HG02884 (cell line): ENCODE measurements at regions not wholly inside any gene's neighbourhood (a gene's known extent, or its start where the extent isn't known, plus 50 kb on each side); places are given as distances from the start of the nearest gene placed in this dataset.
"Not testable (repeated sequence)": the region's sequence is repeated elsewhere in the genome, so short reads cannot be mapped to it uniquely, and the experiment has no call there.

Experiments
- ATAC-seq: cut with Tn5 transposase; IDR thresholded peaks from one replicate; pipeline ENCODE4 v1.9.1; 2021; ENCODE audit warnings: mild to moderate bottlenecking, moderate library complexity; ENCODE audit not compliant: unreplicated experiment

DNA sequence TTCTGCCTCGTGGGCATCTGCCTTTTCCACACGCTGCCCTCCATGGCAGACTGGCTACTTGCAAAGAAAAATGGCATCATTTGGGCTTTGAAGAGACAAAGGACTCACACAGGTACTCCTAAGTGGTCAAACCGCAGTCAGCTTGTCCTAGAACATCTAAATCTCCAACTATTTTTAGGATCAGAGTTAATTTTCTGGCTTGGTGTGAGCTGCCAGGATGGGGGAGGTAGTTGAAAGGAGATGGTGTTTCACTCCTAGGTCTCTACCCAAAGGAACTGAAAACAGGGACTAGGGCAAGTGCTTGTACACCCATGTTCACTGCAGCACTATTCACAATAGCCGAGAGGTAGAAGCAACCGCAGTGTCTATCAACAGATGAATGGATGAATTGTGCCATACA, 107.9 kb upstream of the ATL2 start:
- ATAC-seq: no peak

DNA sequence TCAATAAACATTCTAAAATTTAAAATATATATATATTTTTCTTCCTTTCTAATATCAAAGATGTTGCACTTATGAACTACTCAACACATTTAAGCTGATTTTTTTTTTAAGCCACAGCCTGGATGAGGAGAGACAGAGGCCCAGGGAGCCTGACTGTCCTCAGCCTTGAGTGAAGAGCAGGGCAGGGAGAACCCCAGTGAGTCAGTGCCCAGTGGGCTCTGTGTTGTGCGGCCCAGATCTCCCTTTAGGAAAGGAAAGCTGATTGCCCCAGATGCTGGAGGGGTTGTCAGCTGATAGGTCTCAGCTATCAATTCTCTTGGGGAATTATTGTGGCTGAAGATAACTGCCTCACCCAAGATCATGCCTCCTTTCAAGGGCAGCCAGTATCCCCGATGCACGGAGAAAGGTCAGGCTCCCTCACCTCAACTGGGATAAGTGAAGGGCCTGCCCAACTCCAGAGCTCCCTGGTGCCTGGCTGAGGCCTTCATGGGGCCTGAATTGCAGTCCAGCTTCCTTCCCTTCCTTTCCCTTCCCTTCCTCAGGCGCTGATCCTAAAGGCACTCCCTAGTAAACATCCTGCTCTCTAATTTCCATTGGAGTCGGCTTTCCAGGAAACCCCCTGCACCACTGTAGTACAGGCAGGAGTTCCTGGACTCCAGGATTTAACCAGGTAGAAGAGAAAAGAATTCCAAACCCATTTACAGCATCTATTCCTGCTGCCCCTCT, 106.9 kb upstream of the ATL2 start:
- no peak for ATAC-seq

DNA sequence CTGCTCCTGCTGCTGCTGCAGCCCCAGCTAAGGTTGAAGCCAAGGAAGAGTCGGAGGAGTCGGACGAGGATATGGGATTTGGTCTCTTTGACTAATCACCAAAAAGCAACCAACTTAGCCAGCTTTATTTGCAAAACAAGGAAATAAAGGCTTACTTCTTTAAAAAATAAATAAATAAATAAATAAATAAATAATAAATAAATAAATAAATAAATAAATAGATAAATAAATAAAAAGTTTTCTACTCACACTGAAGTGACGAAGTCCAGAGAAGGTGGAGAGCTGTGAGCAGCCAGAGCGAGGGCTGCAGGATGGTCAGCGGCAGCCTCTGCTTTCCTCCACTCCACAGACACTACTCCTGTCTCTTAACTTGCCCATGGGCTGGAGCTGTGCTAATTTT, 105.6 kb upstream of the ATL2 start:
- ATAC-seq: not testable (repeated sequence)

DNA sequence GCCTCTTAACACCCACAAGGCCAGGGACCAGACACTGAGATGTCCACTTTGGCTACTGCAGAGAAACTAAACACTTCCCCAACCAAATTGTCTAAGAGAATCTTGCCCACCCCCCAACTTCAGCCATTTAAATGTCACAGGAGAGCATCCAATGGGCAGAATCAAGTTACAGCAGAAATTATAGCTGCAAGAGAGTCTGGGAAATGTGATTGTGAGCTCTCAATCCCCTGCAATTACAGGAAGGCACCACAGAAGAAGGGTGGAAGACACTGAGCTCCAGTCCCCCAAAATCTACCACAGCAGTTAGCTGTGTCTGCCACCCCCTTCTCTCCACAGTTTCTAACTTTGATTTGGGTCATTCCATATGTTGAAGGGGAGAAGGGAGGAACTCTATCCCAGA, 103.5 kb upstream of the ATL2 start:
- no peak for ATAC-seq

DNA sequence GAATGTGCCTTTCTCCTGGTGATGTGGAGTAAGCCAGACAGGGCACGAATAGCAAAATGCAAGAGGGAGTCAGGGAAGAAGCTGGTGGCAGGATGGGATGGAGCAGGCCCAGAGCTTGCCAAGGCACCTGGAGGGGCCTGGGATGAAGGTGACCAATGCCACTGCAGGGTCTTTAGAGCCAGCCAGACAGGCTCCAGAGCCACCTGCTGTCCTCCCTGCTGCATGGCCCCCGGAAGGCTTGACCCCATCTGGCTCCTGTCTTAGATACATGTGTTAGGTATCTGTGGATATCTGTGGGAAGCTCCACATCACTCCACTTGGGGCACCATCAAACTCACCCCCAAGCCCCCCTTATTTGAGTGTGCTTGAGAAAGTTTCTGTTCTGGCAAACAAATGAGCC, 99.9 kb upstream of the ATL2 start:
- ATAC-seq: no peak

DNA sequence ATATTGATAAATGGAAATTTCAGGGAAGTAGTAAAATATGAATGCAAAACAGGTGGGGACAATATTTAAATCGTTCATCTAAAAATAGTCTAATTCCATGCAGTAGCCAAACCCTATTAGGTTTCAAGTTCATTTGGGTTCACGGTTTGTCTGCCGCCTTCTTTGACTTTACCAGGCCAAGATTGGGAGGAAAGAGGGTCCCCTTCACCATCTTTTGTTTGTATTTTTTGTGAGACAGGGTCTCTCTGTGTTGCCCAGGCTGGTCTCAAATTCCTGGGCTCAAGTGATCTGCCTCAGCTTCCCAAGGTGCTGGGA, 98.5 kb upstream of the ATL2 start:
- ATAC-seq: no peak

DNA sequence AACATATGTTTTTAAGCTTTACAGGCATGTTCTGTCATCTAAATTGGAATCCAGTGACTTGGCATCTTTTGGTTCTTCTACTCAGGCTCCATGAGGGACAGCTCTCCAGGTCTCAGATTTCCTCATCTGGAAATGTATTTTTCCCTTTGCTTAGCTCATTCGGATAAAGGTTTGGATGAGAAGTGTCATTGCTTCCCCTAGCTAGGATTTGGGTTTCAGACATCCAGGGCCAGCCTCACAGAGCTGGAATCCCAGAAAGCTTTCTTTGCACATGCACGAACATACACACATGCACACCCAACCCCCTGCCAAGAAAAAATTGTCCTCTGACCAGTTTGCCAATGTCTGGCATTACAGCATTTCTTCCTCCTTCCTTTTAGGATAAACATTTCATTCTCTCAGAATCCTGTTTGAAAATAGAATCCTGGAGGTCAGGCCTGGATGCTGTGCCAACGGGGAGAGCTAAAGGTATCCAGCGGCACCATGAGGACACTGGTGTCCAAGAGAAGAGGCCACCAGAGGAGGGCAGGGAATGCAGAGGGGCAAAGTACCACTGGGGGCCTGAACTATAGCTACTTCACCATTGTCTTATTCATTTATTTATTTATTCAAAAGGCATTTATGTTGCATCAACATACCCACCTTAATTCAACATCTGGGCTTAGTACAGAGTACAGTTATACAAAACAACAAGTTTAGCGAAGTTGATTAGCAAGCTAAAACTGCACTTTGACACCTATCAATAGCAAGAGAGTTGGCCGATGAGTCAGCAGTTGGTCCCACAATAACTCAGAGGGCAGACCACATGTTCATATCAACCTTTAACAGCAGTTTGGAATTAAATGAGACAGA, 97.9 kb upstream of the ATL2 start:
- no peak for ATAC-seq

DNA sequence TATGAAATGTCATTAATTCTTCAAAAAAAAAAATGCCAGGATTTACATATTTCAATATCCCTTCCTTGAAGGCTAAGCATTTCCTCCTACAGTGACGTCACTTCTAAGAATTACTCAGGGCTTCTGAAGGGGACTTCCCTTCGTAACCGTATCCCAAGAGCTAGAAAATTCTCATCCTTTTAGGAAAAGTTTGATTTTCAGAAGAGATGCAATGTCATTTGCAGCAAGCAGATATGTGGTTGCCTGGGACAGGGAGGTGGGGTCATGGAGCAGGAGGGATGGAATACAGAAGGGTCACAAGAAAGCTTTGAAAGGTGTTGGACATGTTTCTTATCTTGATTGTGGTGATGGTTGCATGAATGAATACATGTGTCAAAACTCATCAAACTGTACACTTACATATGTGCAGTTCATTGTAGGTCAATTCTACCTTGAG, 97.0 kb upstream of the ATL2 start:
- ATAC-seq: no peak

DNA sequence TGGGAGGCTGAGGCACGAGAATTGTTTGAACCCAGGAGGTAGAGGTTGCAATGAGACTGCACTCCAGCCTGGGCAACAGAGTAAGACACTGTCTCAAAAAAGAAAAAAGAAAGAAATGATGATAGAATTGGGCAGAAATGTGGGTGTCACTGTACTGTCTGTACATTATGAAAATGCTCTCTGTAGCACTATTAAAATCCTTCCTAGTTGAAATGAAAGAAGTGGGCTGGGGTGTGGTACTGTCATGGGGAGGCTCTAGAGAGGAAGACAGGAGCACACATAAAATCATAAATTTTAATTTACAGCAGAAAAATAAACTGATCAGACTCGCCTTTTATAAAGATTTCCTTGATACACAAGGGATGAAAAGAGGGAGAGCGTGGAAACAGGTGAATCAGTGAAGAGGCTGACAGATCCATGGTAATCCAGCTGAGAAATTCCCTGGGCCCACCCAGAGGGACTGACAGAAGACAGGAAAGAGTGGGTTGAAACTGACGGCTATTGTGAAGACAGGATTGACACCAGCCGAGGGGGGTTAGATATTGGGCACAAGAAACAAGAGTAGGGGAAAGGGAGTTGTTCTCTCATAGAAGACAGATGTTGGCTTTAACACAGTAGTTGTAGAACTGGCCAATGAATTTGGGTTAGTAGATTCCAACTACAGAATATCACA, 96.4 kb upstream of the ATL2 start:
- no peak for ATAC-seq

DNA sequence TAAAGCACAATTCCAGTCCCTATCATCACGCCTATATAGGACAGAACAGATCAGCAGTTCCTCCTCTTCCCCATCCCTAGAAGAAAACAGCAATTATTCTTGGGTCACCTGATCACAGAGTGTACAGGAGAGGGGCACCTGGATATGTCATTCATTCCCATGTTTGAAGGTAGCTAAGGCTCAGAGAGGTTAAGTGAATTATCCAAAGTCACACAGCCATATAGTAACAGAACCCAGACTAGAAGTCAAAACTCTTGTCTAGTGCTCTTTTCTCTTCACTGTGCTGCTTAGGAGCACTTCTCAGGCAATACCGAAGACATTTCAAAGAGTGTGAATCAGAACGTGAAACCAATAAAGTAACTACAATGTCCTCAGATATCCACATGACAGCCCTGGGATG, 93.0 kb upstream of the ATL2 start:
- no peak for ATAC-seq

DNA sequence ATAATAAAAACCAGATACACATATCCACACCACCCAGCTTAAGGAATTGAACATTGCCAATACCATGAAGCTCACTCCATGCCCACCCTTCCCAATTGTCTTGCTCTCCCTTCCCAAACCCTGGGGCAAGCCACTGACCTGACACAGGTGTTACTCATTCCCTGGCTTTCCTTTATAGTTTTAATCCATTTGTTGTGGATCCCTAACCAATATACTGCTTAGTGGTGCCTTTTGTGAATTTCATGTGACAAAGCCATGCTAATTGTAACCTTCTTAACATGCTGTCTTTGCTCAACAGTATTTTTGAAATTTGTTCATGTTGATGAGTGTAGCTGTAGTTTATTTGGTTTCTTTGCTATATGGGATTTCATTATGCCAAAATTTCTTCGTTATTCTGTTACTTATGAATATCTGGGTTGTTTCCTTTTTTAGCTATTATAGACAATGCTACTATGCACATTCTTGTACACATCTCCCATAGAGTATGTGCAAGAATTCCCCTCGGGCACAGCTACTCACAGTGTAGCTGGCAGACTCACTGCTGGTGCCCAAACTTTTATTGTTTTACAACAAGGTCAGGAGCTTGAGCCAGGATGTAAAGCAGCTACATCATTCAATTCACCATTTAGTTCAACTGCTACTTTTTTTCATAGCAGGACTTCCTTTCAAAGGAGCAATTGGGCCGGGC, 90.8 kb upstream of the ATL2 start:
- ATAC-seq: no peak

DNA sequence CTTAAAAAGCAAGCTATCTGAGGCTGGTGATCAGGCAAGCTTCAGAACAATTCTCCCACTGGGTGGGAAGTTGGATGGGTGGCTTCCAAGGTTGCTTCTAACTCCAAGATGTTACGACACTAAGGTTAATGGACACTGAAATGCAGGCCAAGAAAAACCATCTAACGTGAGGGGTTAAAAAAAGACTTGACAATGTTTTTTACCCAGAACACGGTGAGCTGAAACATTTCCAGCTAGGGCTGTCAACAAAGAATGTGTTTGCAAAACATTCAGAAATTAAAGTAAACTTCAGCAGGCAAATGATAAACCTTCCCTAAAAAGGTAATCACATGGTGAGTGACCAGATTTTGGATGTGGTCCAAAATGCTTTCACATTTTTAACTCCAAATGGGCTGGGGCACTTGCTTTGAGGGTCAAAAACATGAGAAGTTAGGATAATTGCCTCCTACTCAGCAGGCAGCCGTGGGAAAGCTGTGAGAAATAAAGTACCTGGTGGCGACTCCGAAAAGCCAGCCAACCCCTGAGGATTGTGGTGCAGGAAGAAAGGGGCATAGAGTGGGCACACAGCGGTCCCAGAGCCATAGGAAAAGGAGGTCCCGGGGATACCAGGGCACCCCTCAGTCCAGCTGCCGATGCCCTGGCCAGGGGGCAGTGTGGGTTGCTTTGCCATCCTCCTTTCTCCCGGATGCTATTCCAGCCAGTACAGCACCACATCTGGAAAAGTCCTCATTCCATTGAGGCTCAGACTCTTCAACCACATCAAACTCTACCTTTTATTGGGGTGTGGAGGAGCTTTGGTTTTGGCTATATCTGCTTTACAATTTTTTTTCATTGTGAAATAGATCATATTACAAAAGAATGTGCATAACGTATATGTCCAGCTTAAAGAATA, 90.0 kb upstream of the ATL2 start:
- no peak for ATAC-seq

DNA sequence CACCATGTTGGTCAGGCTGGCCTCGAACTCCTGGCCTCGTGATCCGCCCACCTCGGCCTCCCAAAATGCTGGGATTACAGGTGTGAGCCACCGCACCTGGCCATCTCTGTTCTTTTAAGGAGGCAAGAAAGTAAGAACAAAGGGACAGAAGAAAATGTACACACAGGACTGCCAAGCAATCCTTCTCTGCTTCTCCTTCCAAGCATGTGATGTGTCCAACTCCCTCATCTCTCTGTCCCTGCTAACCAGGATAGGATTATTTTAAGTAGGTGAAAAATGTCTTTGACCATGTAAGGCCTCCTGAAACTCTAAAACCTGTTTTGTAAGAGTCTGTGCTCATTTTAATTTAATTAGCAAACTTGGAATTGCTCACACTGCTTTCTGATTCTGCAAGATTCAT, 89.3 kb upstream of the ATL2 start:
- no peak for ATAC-seq

DNA sequence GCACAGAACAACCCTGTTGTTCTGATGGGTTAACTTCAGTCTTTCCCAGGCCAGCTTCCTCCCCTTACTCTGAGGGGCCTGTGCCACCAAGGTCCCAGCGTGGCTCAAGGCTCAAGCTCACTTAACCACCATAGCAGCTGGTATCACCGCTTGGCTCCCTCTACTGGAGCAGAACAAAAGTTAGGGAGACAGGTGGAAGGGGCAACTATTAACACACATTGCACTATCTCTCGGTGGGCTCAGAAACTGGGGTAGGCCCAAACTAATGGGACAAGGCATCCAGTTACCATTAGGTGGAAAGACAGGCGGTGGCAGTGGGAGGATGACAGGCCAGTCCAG, 88.7 kb upstream of the ATL2 start:
- no peak for ATAC-seq

DNA sequence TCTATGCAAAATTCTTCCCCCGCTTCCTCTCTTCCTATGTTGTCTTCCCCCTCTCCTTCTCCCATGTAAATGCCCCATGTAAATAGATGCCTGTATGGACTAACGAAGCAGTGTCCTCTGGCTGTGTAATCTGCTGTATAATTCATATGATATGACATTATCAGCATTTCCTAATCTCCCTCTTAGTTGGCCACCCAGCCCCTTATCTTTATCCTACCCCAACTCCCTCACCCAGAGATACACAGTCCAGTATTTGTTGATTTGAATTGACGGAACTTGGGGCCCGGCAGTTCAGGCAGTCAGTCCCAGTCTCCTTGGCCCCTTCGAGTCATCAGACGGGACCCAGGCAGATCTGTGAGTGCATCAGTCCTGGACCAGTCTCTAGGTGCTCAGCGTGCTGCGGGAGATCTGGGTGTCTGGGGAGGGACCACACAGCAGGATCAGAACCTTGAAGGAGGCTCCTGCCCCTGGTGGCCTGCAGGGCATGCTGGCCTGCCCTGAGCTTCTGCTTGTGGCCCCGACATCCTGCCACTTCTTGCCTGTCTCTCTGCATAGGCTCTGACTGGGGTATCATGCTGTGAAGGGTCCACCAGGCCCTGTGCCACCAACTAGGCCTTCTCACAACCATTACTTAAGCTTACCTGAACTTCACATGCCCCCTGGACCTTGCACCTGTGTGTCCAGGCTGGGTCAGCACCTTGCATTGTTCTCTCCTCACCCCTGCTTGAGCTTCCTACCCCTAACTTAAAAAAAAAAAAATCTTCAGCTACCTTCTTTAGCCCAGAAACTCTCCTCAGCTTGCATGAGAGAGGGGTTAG, 88.1 kb upstream of the ATL2 start:
- ATAC-seq: no peak

DNA sequence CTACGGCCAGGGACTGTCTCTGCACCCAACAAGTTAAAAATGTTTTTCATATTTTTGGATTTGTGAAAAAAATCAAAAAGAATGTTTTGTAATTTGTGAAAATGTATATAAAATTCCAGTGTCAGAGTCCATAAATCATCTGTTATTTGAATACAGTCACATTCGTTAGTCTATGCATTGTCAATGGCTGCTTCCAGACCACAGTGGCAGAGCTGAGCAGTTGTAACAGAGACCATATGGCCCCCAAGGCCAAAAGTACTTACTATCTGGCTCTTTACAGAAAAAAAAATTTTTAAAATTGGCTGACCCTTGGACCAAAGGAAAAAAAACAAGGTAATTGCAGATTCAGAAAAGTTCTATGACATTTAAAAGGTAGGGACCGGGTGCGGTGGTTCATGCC, 86.7 kb upstream of the ATL2 start:
- ATAC-seq: no peak

DNA sequence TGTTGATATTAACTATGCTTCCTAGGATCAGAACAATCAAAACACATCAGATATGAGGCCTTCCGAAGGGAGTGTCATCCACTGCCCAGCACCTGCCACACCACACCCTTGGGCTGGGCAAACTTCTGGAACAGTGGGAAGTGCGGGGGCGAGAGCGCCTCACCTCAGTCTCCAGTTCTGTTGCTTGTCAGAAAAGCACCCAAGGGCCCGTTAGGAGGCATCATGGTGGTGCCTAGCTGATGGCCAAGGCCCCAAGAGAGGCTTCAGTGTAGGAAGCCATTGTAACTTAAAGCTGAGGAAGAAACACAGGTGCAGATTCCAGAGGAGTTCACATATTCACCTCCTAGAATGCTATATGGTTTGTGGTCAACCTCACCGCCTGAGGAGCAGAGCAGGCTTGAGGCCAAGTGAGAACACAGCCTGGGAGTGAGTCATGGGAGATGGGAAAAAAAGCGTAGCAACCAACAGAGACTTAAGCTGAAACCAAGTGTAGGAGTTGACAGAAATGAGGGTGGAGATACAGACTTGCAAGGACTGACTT, 85.1 kb upstream of the ATL2 start:
- no peak for ATAC-seq

DNA sequence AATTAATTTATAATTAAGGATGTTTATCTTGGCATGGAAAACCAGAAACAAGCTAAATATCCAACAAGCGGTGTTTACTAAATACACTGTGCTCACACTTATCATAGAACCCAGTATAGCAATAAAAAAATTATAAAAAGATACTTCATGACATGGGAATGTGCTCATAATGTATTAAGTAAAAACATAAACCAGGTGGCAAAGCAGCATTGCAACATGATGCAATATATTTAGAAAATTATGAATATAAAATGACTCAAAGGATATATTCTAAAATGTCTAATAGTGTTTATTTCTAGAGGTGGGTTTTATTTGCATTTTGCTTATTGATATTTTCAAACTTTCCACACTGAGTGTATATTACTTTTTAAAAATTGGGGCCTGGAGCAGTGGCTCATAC, 84.4 kb upstream of the ATL2 start:
- ATAC-seq: no peak

DNA sequence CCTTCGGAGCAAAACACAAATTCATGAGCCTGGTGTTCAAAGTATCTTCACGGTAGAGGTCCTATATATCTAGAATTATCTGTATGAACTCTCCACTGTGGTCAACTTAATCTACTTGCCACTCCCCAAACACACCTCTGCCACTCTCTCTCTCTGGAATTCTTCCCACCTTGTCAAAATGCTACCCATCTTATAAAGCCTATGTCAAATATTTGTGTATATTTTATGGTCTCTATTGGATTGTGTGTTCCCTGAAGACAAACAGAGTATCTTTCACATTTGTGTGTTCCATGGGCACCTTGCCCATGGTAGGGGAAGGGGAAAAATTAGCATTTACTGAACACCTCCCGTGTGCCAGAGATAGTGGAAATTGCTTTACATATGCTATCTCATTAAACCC, 83.2 kb upstream of the ATL2 start:
- no peak for ATAC-seq

DNA sequence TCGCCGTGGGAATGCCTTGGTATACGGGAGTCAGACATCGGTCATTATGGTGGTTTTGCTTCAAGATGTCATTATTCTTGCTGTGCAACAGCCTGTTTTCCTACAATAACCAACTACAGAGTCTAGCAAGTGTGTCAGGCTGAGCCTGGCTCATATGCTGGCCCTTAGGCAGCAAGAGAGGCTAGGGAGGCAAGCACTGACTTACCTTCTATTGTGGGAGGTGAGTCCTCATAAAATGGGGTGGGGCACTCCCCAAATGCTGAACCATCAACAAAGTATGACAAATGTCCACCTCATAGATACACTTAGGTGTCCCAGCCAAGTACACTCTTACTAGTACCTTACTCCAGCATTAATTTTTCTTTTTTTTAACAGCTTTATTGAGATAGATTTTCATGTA, 77.0 kb upstream of the ATL2 start:
- ATAC-seq: no peak
